ENCODE measurements at regions not wholly inside any gene's neighbourhood (a gene's known extent, or its start where the extent isn't known, plus 50 kb on each side); places are given as distances from the start of the nearest gene placed in this dataset.
A peak's percentile ranks its signal among the peaks of the same experiment; 100 is the strongest.
"Not testable (repeated sequence)": the region's sequence is repeated elsewhere in the genome, so short reads cannot be mapped to it uniquely, and the experiment has no call there.

GRCh38 chrX:13179586-13179985, 135.2 kb upstream of the FAM9C start:
- DNase-seq: no peak

- no peak for DNase-seq
Measured at GRCh38 chrX:13179100-13179499, 134.7 kb upstream of the FAM9C start.

GRCh38 chrX:13177921-13178566, 133.6 kb upstream of the FAM9C start:
- DNase-seq: peak in 1 of 2 experiments; percentile 29

- DNase-seq: no peak
Measured at GRCh38 chrX:13175056-13175455, 130.6 kb upstream of the FAM9C start.

GRCh38 chrX:13170966-13171558, 126.6 kb upstream of the FAM9C start:
- no peak for DNase-seq

GRCh38 chrX:13169684-13170083, 125.3 kb upstream of the FAM9C start:
- DNase-seq: no peak

- no peak for DNase-seq
Measured at GRCh38 chrX:13168269-13168668, 123.8 kb upstream of the FAM9C start.

- no peak for DNase-seq
Measured at GRCh38 chrX:13167481-13168231, 123.2 kb upstream of the FAM9C start.

GRCh38 chrX:13165266-13166189, 121.1 kb upstream of the FAM9C start:
- peak; percentile 90 to 92 for DNase-seq

- DNase-seq: peak in 1 of 2 experiments; percentile 25
Measured at GRCh38 chrX:13164611-13165010, 120.2 kb upstream of the FAM9C start.

GRCh38 chrX:13162772-13163410, 118.5 kb upstream of the FAM9C start:
- no peak for DNase-seq

GRCh38 chrX:13159886-13160285, 115.5 kb upstream of the FAM9C start:
- no peak for DNase-seq

GRCh38 chrX:13158911-13159310, 114.5 kb upstream of the FAM9C start:
- DNase-seq: no peak

- DNase-seq: not testable (repeated sequence)
Measured at GRCh38 chrX:13155550-13155949, 111.1 kb upstream of the FAM9C start.

GRCh38 chrX:13153796-13154195, 109.4 kb upstream of the FAM9C start:
- DNase-seq: no peak

- no peak for DNase-seq
Measured at GRCh38 chrX:13152518-13153185, 108.2 kb upstream of the FAM9C start.

GRCh38 chrX:13151828-13152517, 107.6 kb upstream of the FAM9C start:
- DNase-seq: no peak

GRCh38 chrX:13149702-13150350, 105.4 kb upstream of the FAM9C start:
- no peak for DNase-seq

GRCh38 chrX:13147733-13148132, 103.3 kb upstream of the FAM9C start:
- DNase-seq: no peak

GRCh38 chrX:13147147-13147546, 102.7 kb upstream of the FAM9C start:
- DNase-seq: no peak

Measured in NCI-H526 (cell line).